Upper lobe of left lung (tissue), 4 donors: ENCODE measurements at regions not wholly inside any gene's neighbourhood (a gene's known extent, or its start where the extent isn't known, plus 50 kb on each side); places are given as distances from the start of the nearest gene placed in this dataset.

Experiments
- CTCF ChIP-seq, 6 experiments: fragments of 450-650 bp in 4 of 6; fragments of 200-600 bp in 2 of 6; sonication (generic) in 2 of 6; IDR thresholded peaks; one replicate each; pipeline ENCODE4 v1.5.1; 2016 to 2019; ENCODE audit warnings: antibody characterized with exemption in 6 of 6
- POLR2A ChIP-seq, 4 donors: fragments of 450-650 bp; IDR thresholded peaks; one replicate each; pipeline ENCODE4 v1.5.1; 2016 to 2017; ENCODE audit warnings: antibody characterized with exemption in 4 of 4, mild to moderate bottlenecking in 2 of 4

GRCh38 chr5:72035831-72036230, 71.4 kb upstream of the MAP1B start:
- TF ChIP-seq CTCF (IDR thresholded peaks at IDR 0.05) (no peak), POLR2A (IDR thresholded peaks at IDR 0.05) (no peak)
